SK-N-SH (cell line): ENCODE measurements at regions not wholly inside any gene's neighbourhood (a gene's known extent, or its start where the extent isn't known, plus 50 kb on each side); places are given as distances from the start of the nearest gene placed in this dataset.

Experiments used
- CTCF ChIA-PET: fragments of 300-600, 350-600 bp; formaldehyde crosslinking; extraction: SDS; loops from one replicate; lab custom pipeline; 2021; lab: Yijun Ruan, JAX
- POLR2A ChIA-PET: fragments of 350-600 bp; sonication (Branson Sonifier 250); formaldehyde crosslinking; extraction: SDS; loops from one replicate; lab custom pipeline; 2020; ENCODE audit warnings: antibody characterized with exemption, inconsistent platforms; lab: Yijun Ruan, JAX
- DNase-seq: peaks from one replicate; pipeline ENCODE4 v3.0.0; 2012
- H2AFZ ChIP-seq: fragments of 200-600 bp; sonication (generic); 2 replicates; pipeline ENCODE4 v1.8.1; 2016; ENCODE audit warnings: antibody characterized with exemption, mild to moderate bottlenecking, low read depth
- H3F3A ChIP-seq: fragments of 200-600 bp; sonication (generic); replicated peaks from 2 replicates; pipeline ENCODE3; 2016; ENCODE audit warnings: antibody characterized with exemption, mild to moderate bottlenecking; ENCODE audit not compliant: insufficient read depth
- H3K27ac ChIP-seq, 2 experiments: fragments of 200-500 bp in 1 of 2; fragments of 200-600 bp in 1 of 2; sonication (Bioruptor generic) in 1 of 2; sonication (generic), shearing (Covaris generic) in 1 of 2; 2 replicates each; pipeline versions ENCODE4 v1.5.1 to v1.6.1; 2014 to 2016; ENCODE audit warnings: low read depth in 2 of 2, inconsistent platforms in 1 of 2, low read length in 1 of 2, mild to moderate bottlenecking in 1 of 2, mixed read lengths in 1 of 2
- H3K27me3 ChIP-seq: fragments of 200-600 bp; sonication (generic), shearing (Covaris generic); 2 replicates; pipeline ENCODE4 v1.6.1; 2016; ENCODE audit warnings: mixed run types; ENCODE audit not compliant: insufficient read depth
- H3K36me3 ChIP-seq, 2 experiments: fragments of 200-500 bp in 1 of 2; fragments of 200-600 bp in 1 of 2; sonication (Bioruptor generic) in 1 of 2; sonication (generic) in 1 of 2; replicated peaks in 1 of 2; 2 replicates each; pipeline versions ENCODE3 to v1.5.1; 2014 to 2016; ENCODE audit warnings: low read length in 1 of 2, mild to moderate bottlenecking in 1 of 2; ENCODE audit not compliant: insufficient read depth in 2 of 2, control insufficient read depth in 1 of 2
- H3K4me1 ChIP-seq, 2 experiments: fragments of 200-500 bp in 1 of 2; fragments of 200-600 bp in 1 of 2; sonication (Bioruptor generic) in 1 of 2; sonication (generic), shearing (Covaris generic) in 1 of 2; 2 replicates each; pipeline versions ENCODE4 v1.5.1 to v1.6.1; 2014 to 2016; ENCODE audit warnings: low read depth in 1 of 2, low read length in 1 of 2, mixed run types in 1 of 2; ENCODE audit not compliant: insufficient read depth in 2 of 2, control insufficient read depth in 1 of 2
- H3K4me2 ChIP-seq: fragments of 200-600 bp; sonication (generic), shearing (Covaris generic); 2 replicates; pipeline ENCODE4 v1.6.1; 2017; ENCODE audit warnings: mixed run types
- H3K4me3 ChIP-seq, 2 experiments: fragments of 200-500 bp in 1 of 2; fragments of 200-600 bp in 1 of 2; sonication (Bioruptor generic) in 1 of 2; sonication (generic), shearing (Covaris generic) in 1 of 2; 2 replicates each; pipeline versions ENCODE4 v1.5.1 to v1.8.1; 2014 to 2016; ENCODE audit warnings: low read depth in 2 of 2, inconsistent platforms in 1 of 2, low read length in 1 of 2, mild to moderate bottlenecking in 1 of 2, mixed read lengths in 1 of 2, moderate library complexity in 1 of 2
- H3K79me2 ChIP-seq: fragments of 200-600 bp; sonication (generic); 2 replicates; pipeline ENCODE4 v1.8.1; 2017; ENCODE audit warnings: mild to moderate bottlenecking; ENCODE audit not compliant: insufficient read depth
- H3K9ac ChIP-seq: fragments of 200-600 bp; sonication (generic); 2 replicates; pipeline ENCODE4 v1.6.1; 2017; ENCODE audit warnings: mixed run types
- H3K9me2 ChIP-seq: fragments of 200-600 bp; sonication (generic); 2 replicates; pipeline ENCODE4 v1.6.1; 2017; ENCODE audit warnings: mixed run types
- H3K9me3 ChIP-seq: fragments of 200-600 bp; sonication (generic); 2 replicates; pipeline ENCODE4 v1.6.1; 2017; ENCODE audit warnings: mixed run types, mild to moderate bottlenecking, moderate library complexity
- H4K20me1 ChIP-seq: fragments of 200-600 bp; sonication (generic); 2 replicates; pipeline ENCODE4 v1.6.1; 2017; ENCODE audit warnings: mild to moderate bottlenecking, mixed run types; ENCODE audit not compliant: insufficient read depth
- ELF1 ChIP-seq: IDR thresholded peaks from 2 replicates; pipeline ENCODE4 v1.4.0; 2012
- FOSL2 ChIP-seq: IDR thresholded peaks from 2 replicates; pipeline ENCODE4 v1.4.0; 2012; ENCODE audit warnings: low read depth, mild to moderate bottlenecking, moderate library complexity, borderline replicate concordance
- FOXJ3 ChIP-seq: sonication (generic); formaldehyde crosslinking; IDR thresholded peaks from 2 replicates; pipeline ENCODE4 v1.5.1; 2020; ENCODE audit warnings: mild to moderate bottlenecking, missing genetic modification reagents
- FOXM1 ChIP-seq: IDR thresholded peaks from 2 replicates; pipeline ENCODE4 v1.4.0; 2012; ENCODE audit warnings: low read depth, mild to moderate bottlenecking
- GABPA ChIP-seq: IDR thresholded peaks from 2 replicates; pipeline ENCODE4 v1.4.0; 2012; ENCODE audit warnings: low read depth, mild to moderate bottlenecking
- GATA2 ChIP-seq: sonication (generic); formaldehyde crosslinking; IDR thresholded peaks from 2 replicates; pipeline ENCODE4 v1.5.0; 2020; ENCODE audit warnings: mild to moderate bottlenecking, missing genetic modification reagents
- MEF2A ChIP-seq: IDR thresholded peaks from 2 replicates; pipeline ENCODE4 v1.4.0; 2012; ENCODE audit warnings: low read depth, borderline replicate concordance
- NFIC ChIP-seq: IDR thresholded peaks from 2 replicates; pipeline ENCODE4 v1.4.0; 2012; ENCODE audit warnings: borderline replicate concordance
- POLR2AphosphoS5 ChIP-seq: IDR thresholded peaks from 2 replicates; pipeline ENCODE4 v1.6.1; 2012; ENCODE audit warnings: low read depth, low read length
- RAD21 ChIP-seq: IDR thresholded peaks from 2 replicates; pipeline ENCODE4 v1.6.1; 2012; ENCODE audit warnings: mild to moderate bottlenecking, low read length
- RCOR1 ChIP-seq: fragments of 150-350 bp; IDR thresholded peaks from 2 replicates; pipeline ENCODE4 v1.6.1; 2017; ENCODE audit warnings: antibody characterized with exemption, low read length
- RFX5 ChIP-seq: IDR thresholded peaks from 2 replicates; pipeline ENCODE4 v1.6.1; 2012; ENCODE audit warnings: mild to moderate bottlenecking, improper control_type of control experiment, low read length
- RXRA ChIP-seq: IDR thresholded peaks from 2 replicates; pipeline ENCODE4 v1.4.0; 2012; ENCODE audit warnings: low read depth, mild to moderate bottlenecking, borderline replicate concordance
- SIN3A ChIP-seq: IDR thresholded peaks from 2 replicates; pipeline ENCODE4 v1.6.1; 2012; ENCODE audit warnings: low read depth, mild to moderate bottlenecking, low read length, moderate library complexity, borderline replicate concordance
- TEAD4 ChIP-seq: IDR thresholded peaks from 2 replicates; pipeline ENCODE4 v1.4.0; 2012; ENCODE audit warnings: mild to moderate bottlenecking, borderline replicate concordance; ENCODE audit not compliant: insufficient read depth
- WGBS: methylation state at CpG from one replicate; pipeline ENCODE4 v1.1.6; 2017; ENCODE audit warnings: low lambda C conversion rate; 5-methylcytosine and 5-hydroxymethylcytosine counted together
- TF ChIP-seq, protein P1 (sequence below): IDR thresholded peaks from 2 replicates; pipeline ENCODE4 v1.4.0; 2012; ENCODE audit warnings: low read depth, borderline replicate concordance
- TF ChIP-seq, protein P2 (sequence below): IDR thresholded peaks from 2 replicates; pipeline ENCODE4; 2012

DNA sequence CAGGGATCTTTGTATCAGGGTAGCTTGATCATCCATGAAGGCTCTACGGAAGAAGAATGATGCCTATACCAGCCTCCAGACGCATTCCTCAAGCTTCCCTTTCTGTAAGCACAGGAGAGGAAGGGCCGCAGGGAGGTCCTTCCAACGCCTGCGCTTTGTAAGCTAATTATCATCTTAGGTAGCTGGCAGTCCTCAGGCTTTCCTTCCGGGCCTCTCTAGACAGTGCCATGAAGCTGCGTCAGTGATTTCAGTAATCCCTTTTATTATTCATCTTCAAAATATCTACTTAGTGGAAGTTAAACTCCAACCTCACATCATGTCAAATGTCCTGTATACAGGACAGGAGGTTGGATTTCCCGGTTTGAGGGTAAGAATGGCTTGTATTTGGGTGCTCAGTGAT lies 92.3 kb downstream of the ETAA1 start (continued):
- no peak for TF ChIP-seq RFX5

DNA sequence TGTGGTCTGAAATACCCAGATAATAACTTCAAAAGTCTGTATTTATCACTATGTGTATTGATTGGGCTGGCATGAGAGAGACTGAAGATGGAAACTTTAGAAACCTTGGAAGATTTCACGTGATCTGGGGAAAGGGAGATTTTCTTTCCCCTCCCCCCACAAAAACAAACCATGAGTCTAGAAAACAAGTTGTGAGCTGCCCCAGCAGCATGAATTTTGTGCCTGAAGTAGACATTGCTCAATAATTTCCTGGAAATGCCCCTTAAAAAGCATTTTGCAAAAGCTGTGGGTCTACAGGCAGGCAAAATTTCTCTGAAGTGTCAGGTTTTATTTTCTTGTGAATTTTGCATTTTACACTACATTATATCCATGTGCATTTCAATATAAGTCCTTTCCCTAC lies 101.8 kb downstream of the ETAA1 start:
- no peak overlapping the region for H3K4me3 ChIP-seq
- no peaks in the 10 kb centered on the region for H3K9me3 ChIP-seq
- no peak overlapping the region for H3K9ac ChIP-seq
- H3K27me3 ChIP-seq = no peaks in the 10 kb centered on the region
- H3K36me3 ChIP-seq = no peaks in the 10 kb centered on the region
- H2AFZ ChIP-seq = no peak overlapping the region
- POLR2A ChIA-PET = no interaction called here
- CTCF ChIA-PET = no interaction called here
- no peak for DNase-seq
- no peaks in the 10 kb centered on the region for H3F3A ChIP-seq
- peaks cover 0 to 12% of the 10 kb centered on the region in 2 experiments; a peak in 1 of 4 replicates for H3K4me1 ChIP-seq
- 53% methylated on average over 1 of the region's 1 CpG for WGBS
- no peaks in the 10 kb centered on the region for H3K9me2 ChIP-seq
- no peak overlapping the region for H3K4me2 ChIP-seq
- TF ChIP-seq RXRA (no peak), MEF2A (no peak), FOXM1 (no peak), POLR2AphosphoS5 (no peak), FOXJ3 (CRISPR knock-in tag) (no peak), RCOR1 (no peak), RAD21 (no peak), NFIC (no peak), TEAD4 (no peak), GABPA (no peak), ELF1 (no peak), SIN3A (no peak), GATA2 (CRISPR knock-in tag) (no peak), RFX5 (no peak), FOSL2 (no peak)
- TF ChIP-seq, protein P1, sequence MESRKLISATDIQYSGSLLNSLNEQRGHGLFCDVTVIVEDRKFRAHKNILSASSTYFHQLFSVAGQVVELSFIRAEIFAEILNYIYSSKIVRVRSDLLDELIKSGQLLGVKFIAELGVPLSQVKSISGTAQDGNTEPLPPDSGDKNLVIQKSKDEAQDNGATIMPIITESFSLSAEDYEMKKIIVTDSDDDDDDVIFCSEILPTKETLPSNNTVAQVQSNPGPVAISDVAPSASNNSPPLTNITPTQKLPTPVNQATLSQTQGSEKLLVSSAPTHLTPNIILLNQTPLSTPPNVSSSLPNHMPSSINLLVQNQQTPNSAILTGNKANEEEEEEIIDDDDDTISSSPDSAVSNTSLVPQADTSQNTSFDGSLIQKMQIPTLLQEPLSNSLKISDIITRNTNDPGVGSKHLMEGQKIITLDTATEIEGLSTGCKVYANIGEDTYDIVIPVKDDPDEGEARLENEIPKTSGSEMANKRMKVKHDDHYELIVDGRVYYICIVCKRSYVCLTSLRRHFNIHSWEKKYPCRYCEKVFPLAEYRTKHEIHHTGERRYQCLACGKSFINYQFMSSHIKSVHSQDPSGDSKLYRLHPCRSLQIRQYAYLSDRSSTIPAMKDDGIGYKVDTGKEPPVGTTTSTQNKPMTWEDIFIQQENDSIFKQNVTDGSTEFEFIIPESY = no peak
- TF ChIP-seq, protein P2, sequence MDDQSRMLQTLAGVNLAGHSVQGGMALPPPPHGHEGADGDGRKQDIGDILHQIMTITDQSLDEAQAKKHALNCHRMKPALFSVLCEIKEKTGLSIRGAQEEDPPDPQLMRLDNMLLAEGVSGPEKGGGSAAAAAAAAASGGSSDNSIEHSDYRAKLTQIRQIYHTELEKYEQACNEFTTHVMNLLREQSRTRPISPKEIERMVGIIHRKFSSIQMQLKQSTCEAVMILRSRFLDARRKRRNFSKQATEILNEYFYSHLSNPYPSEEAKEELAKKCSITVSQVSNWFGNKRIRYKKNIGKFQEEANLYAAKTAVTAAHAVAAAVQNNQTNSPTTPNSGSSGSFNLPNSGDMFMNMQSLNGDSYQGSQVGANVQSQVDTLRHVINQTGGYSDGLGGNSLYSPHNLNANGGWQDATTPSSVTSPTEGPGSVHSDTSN = no peak
- H3K27ac ChIP-seq = no peak overlapping the region
- no peaks in the 10 kb centered on the region for H4K20me1 ChIP-seq
- H3K79me2 ChIP-seq = no peaks in the 10 kb centered on the region
